Endothelial cell of umbilical vein (primary cell): ENCODE measurements at regions not wholly inside any gene's neighbourhood (a gene's known extent, or its start where the extent isn't known, plus 50 kb on each side); places are given as distances from the start of the nearest gene placed in this dataset.

Experiments
- BruUV-seq: library from RNA; stranded (reverse); fragments of 400-500 nt; replicated peaks from 2 replicates; lab custom pipeline; 2021; lab: Mats Ljungman, UMichigan
- CTCF ChIA-PET: fragments of 300-600, 350-600 bp; sonication (Branson Sonifier 250); formaldehyde crosslinking; loops from one replicate; lab custom pipeline; 2021; ENCODE audit warnings: antibody characterized with exemption, inconsistent platforms; lab: Charles Lee
- POLR2A ChIA-PET: fragments of 300-600, 350-600 bp; sonication (Branson Sonifier 250); formaldehyde crosslinking; loops from one replicate; lab custom pipeline; 2021; ENCODE audit warnings: antibody characterized with exemption, inconsistent platforms; lab: Charles Lee
- DNase-seq: peaks from one replicate; pipeline ENCODE4 v3.0.0-alpha.2; 2011; ENCODE audit warnings: low read depth, low spot score
- FAIRE-seq: peaks from 2 replicates; lab custom pipeline; 2011; peaks lifted over from hg19 to GRCh38; lab: Jason Lieb, UNC
- H2AFZ ChIP-seq: 2 replicates; pipeline ENCODE4 v1.6.0; 2012; ENCODE audit warnings: low read depth, low read length, control low read depth, inconsistent platforms
- H3K27ac ChIP-seq: 2 replicates; pipeline ENCODE4 v1.5.1; 2011; ENCODE audit warnings: low read depth, mild to moderate bottlenecking, control low read depth, low read length, moderate library complexity; ENCODE audit not compliant: insufficient read depth
- H3K27me3 ChIP-seq, 2 experiments: 2 replicates each; pipeline versions ENCODE4 v1.6.0 to v1.6.1; 2011; ENCODE audit warnings: low read length in 2 of 2, mixed read lengths in 1 of 2; ENCODE audit not compliant: control insufficient read depth in 2 of 2, insufficient read depth in 2 of 2
- H3K36me3 ChIP-seq, 2 experiments: 2 replicates in 1 of 2; 3 replicates in 1 of 2; pipeline ENCODE4 v1.5.1; 2011; ENCODE audit warnings: low read length in 2 of 2, mild to moderate bottlenecking in 1 of 2, moderate library complexity in 1 of 2; ENCODE audit not compliant: control insufficient read depth in 2 of 2, insufficient read depth in 2 of 2; ENCODE audit errors: extremely low read depth in 1 of 2
- H3K4me1 ChIP-seq: 3 replicates; pipeline ENCODE4 v1.5.1; 2011; ENCODE audit warnings: mild to moderate bottlenecking, low read length; ENCODE audit not compliant: control insufficient read depth, insufficient read depth; ENCODE audit errors: extremely low read depth
- H3K4me2 ChIP-seq: 2 replicates; pipeline ENCODE4 v1.6.1; 2011; ENCODE audit warnings: low read length, control low read depth, mixed read lengths; ENCODE audit not compliant: insufficient read depth
- H3K4me3 ChIP-seq, 3 experiments: fragments of 200-600 bp in 1 of 3; sonication (generic), shearing (Covaris generic) in 1 of 3; replicated peaks in 1 of 3; 2 replicates each; pipeline ENCODE4 v1.5.1; 2011 to 2016; ENCODE audit warnings: control low read depth in 3 of 3, low read length in 3 of 3, mild to moderate bottlenecking in 2 of 3, inconsistent platforms in 1 of 3, low read depth in 1 of 3, moderate library complexity in 1 of 3; ENCODE audit not compliant: insufficient read depth in 1 of 3
- H3K79me2 ChIP-seq: 2 replicates; pipeline ENCODE4 v1.6.0; 2012; ENCODE audit warnings: low read length, inconsistent platforms; ENCODE audit not compliant: control insufficient read depth, insufficient read depth
- H3K9ac ChIP-seq: replicated peaks from 2 replicates; pipeline ENCODE3; 2011; ENCODE audit warnings: low read length, control low read depth; ENCODE audit not compliant: insufficient read depth; ENCODE audit errors: extremely low read depth
- H3K9me1 ChIP-seq: replicated peaks from 3 replicates; pipeline ENCODE4 v1.6.0; 2011; ENCODE audit warnings: mild to moderate bottlenecking, low read length; ENCODE audit not compliant: control insufficient read depth, insufficient read depth; ENCODE audit errors: extremely low read depth
- H3K9me3 ChIP-seq: replicated peaks from 2 replicates; pipeline ENCODE4 v1.5.1; 2012; ENCODE audit warnings: low read length, inconsistent platforms; ENCODE audit not compliant: control insufficient read depth, insufficient read depth
- H4K20me1 ChIP-seq: replicated peaks from 2 replicates; pipeline ENCODE3; 2011; ENCODE audit warnings: mild to moderate bottlenecking, low read length; ENCODE audit not compliant: control insufficient read depth, insufficient read depth; ENCODE audit errors: extremely low read depth
- EZH2 ChIP-seq: IDR thresholded peaks from 2 replicates; pipeline ENCODE4 v1.6.1; 2012; ENCODE audit warnings: borderline replicate concordance, low read depth, mild to moderate bottlenecking, moderate library complexity, low read length, inconsistent platforms; ENCODE audit not compliant: severe bottlenecking
- FOS ChIP-seq: IDR thresholded peaks from 2 replicates; pipeline ENCODE4 v1.6.1; 2011; ENCODE audit warnings: mild to moderate bottlenecking, low read length, moderate library complexity, borderline replicate concordance; ENCODE audit not compliant: insufficient read depth
- GATA2 ChIP-seq: IDR thresholded peaks from 2 replicates; pipeline ENCODE4 v1.7.0; 2011; ENCODE audit warnings: low read depth, mild to moderate bottlenecking, moderate library complexity, mixed read lengths, low read length; ENCODE audit not compliant: insufficient read length, insufficient read depth
- JUN ChIP-seq: IDR thresholded peaks from 2 replicates; pipeline ENCODE4 v1.6.1; 2011; ENCODE audit warnings: borderline replicate concordance, low read depth; ENCODE audit not compliant: insufficient read length, insufficient read depth
- MYC ChIP-seq: IDR thresholded peaks from one replicate; pipeline ENCODE4 v1.6.1; 2011; ENCODE audit warnings: mild to moderate bottlenecking, low read depth, low read length
- POLR2A ChIP-seq: IDR thresholded peaks from 2 replicates; pipeline ENCODE4 v1.6.1; 2012; ENCODE audit warnings: low read depth, mild to moderate bottlenecking, control low read depth, low read length
- POLR2AphosphoS5 ChIP-seq: IDR thresholded peaks from 2 replicates; pipeline ENCODE4 v1.6.1; 2012; ENCODE audit warnings: low read depth, mild to moderate bottlenecking, control low read depth, low read length, moderate library complexity; ENCODE audit not compliant: insufficient read depth
- dilution Hi-C: fragments of 300-500 bp; cut with MboI; formaldehyde crosslinking; loops from one replicate; pipeline ENCODE4 v1.15.0; 2019; ENCODE audit warnings: low sequenced_read_pairs; ENCODE audit not compliant: extremely low pct_ligation_motif_present
- intact Hi-C: fragments of 100-400 bp; cut with micrococcal nuclease; formaldehyde crosslinking; loops from one replicate; pipeline ENCODE4 v1.10.0; 2022
- TF ChIP-seq, protein P1 (sequence below): IDR thresholded peaks from 2 replicates; pipeline ENCODE4 v1.6.1; 2011; ENCODE audit not compliant: insufficient read depth, insufficient read length
- TF ChIP-seq, protein P2 (sequence below), 2 donors: IDR thresholded peaks; 1 replicate in 1 of 2; 2 replicates in 1 of 2; pipeline ENCODE4 v1.5.1; 2011; ENCODE audit warnings: low read length in 2 of 2, mild to moderate bottlenecking in 2 of 2, moderate library complexity in 2 of 2, control low read depth in 1 of 2, inconsistent platforms in 1 of 2, low read depth in 1 of 2; ENCODE audit not compliant: insufficient read depth in 1 of 2; ENCODE audit errors: extremely low read depth in 1 of 2

DNA sequence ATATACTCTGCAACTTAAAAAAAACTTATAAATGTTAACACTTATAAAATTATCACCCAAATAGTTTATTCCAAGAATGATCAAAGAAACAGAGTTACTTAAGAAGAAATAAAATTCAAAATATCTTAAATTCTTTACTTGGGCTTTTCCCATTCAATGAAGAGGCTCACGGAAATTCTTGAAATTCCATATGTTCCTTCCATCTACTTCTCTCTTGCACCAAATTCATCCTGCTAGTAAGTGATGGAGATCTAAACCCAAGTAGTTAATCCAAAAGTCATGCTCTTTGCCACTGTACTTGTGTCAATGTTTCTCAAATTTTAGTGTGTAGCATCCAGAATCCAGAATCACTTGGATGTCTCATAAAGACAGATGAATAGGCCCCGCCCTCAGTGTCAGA is 465.9 kb downstream of the TXNL1 start:
- dilution Hi-C loops: no loop called here

More for the DNA sequence above, 465.9 kb downstream of the TXNL1 start:
- H3K4me1 ChIP-seq: peaks cover 7% of the 10 kb centered on the region
- H3K27me3 ChIP-seq: no peaks in the 10 kb centered on the region
- no peaks in the 10 kb centered on the region for H3K9me3 ChIP-seq
- no peak overlapping the region for H2AFZ ChIP-seq
- H4K20me1 ChIP-seq: no peaks in the 10 kb centered on the region
- no peaks in the 10 kb centered on the region for H3K9me1 ChIP-seq
- H3K27ac ChIP-seq: no peak overlapping the region
- H3K79me2 ChIP-seq: no peaks in the 10 kb centered on the region
- FAIRE-seq (no peak), DNase-seq (no peak)
- H3K4me2 ChIP-seq: no peak overlapping the region
- H3K9ac ChIP-seq: no peak overlapping the region
- TF ChIP-seq, protein P1, sequence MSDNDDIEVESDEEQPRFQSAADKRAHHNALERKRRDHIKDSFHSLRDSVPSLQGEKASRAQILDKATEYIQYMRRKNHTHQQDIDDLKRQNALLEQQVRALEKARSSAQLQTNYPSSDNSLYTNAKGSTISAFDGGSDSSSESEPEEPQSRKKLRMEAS: no peak
- no peak for TF ChIP-seq POLR2AphosphoS5
- TF ChIP-seq JUN: no peak
- TF ChIP-seq GATA2: no peak
- TF ChIP-seq POLR2A: no peak
- TF ChIP-seq MYC: no peak
- TF ChIP-seq FOS: no peak
- TF ChIP-seq EZH2: no peak
- TF ChIP-seq, protein P2, sequence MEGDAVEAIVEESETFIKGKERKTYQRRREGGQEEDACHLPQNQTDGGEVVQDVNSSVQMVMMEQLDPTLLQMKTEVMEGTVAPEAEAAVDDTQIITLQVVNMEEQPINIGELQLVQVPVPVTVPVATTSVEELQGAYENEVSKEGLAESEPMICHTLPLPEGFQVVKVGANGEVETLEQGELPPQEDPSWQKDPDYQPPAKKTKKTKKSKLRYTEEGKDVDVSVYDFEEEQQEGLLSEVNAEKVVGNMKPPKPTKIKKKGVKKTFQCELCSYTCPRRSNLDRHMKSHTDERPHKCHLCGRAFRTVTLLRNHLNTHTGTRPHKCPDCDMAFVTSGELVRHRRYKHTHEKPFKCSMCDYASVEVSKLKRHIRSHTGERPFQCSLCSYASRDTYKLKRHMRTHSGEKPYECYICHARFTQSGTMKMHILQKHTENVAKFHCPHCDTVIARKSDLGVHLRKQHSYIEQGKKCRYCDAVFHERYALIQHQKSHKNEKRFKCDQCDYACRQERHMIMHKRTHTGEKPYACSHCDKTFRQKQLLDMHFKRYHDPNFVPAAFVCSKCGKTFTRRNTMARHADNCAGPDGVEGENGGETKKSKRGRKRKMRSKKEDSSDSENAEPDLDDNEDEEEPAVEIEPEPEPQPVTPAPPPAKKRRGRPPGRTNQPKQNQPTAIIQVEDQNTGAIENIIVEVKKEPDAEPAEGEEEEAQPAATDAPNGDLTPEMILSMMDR (IDR thresholded peaks at IDR 0.05; ENCODE audit: extremely low read depth in 1 of 2, insufficient read depth in 1 of 2, low read depth in 1 of 2, low read length in 2 of 2): no peak
- intact Hi-C loops: no loop called here
- ChIA-PET CTCF (no interaction called here), POLR2A (no interaction called here)
- no peaks in the 10 kb centered on the region for H3K36me3 ChIP-seq
- no peak overlapping the region for H3K4me3 ChIP-seq
- no TSS peak for BruUV-seq
